Eye (tissue), 1 donor: ENCODE measurements at regions not wholly inside any gene's neighbourhood (a gene's known extent, or its start where the extent isn't known, plus 50 kb on each side); places are given as distances from the start of the nearest gene placed in this dataset.
"Not testable (repeated sequence)": the region's sequence is repeated elsewhere in the genome, so short reads cannot be mapped to it uniquely, and the experiment has no call there.

Source experiments
- DNase-seq: peaks from one replicate; pipeline ENCODE4 v3.0.0-alpha.2; 2015

GRCh38 chr22:16659273-16659834, 66.7 kb upstream of the CCT8L2 start:
- DNase-seq = not testable (repeated sequence)

GRCh38 chr22:16658068-16658467, 65.5 kb upstream of the CCT8L2 start:
- no peak for DNase-seq

- DNase-seq = no peak
Observed at GRCh38 chr22:16654882-16655281, 62.3 kb upstream of the CCT8L2 start.

GRCh38 chr22:16654336-16654735, 61.7 kb upstream of the CCT8L2 start:
- DNase-seq = not testable (repeated sequence)

- not testable (repeated sequence) for DNase-seq
Observed at GRCh38 chr22:16653222-16653621, 60.6 kb upstream of the CCT8L2 start.

- no peak for DNase-seq
Observed at GRCh38 chr22:16651217-16651616, 58.6 kb upstream of the CCT8L2 start.
